ENCODE measurements at regions not wholly inside any gene's neighbourhood (a gene's known extent, or its start where the extent isn't known, plus 50 kb on each side); places are given as distances from the start of the nearest gene placed in this dataset.
"Not testable (repeated sequence)": the region's sequence is repeated elsewhere in the genome, so short reads cannot be mapped to it uniquely, and the experiment has no call there.

DNA sequence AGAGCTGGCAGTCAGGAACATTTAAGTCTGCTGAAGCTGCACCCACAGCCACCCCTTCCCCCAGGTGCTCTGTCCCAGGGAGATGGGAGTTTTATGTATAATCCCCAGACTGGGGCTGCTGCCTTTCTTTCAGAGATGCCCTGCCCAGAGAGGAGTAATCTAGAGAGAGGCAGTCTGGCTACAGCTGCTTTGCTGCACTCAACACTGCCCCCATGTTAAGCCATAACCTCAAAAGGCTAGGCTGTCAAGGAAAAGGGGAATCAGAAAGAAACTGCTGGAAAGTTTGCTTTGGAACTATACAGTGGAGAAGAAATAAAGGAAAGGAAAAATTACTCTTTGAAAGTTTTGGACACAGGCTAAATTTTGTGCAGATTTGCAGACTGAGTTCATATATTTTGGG, 127.2 kb downstream of the MACIR start:
- H3K27ac Mint-ChIP-seq: no peak overlapping the region
- DNase-seq: no peak
- Histone ChIP-seq H3K27me3 (replicated peaks in 1 of 2; ENCODE audit: control insufficient read depth in 2 of 2, extremely low read depth in 1 of 2, insufficient read depth in 2 of 2, low read length in 1 of 2) (no peaks in the 10 kb centered on the region), H3K4me1 (ENCODE audit: control insufficient read depth in 1 of 2, extremely low read depth in 1 of 2, insufficient read depth in 2 of 2, low read length in 2 of 2) (no peaks in the 10 kb centered on the region), H3K27ac (ENCODE audit: low read length) (no peak overlapping the region), H3K9me3 (no peaks in the 10 kb centered on the region), H3K36me3 (ENCODE audit: control insufficient read depth in 2 of 2, extremely low read depth in 1 of 2, insufficient read depth in 1 of 2, low read length in 1 of 2) (no peaks in the 10 kb centered on the region), H3K4me3 (ENCODE audit: control insufficient read depth in 1 of 2, extremely low read depth in 1 of 2, low read length in 1 of 2) (no peak overlapping the region)
- H3K4me1 Mint-ChIP-seq: no peaks in the 10 kb centered on the region
- peaks cover 6 to 13% (median 9%) of the 10 kb centered on the region in 3 donors for H3K9me3 Mint-ChIP-seq
- CTCF ChIA-PET: no interaction called here
- peaks cover 8 to 24% of the 10 kb centered on the region in 2 donors for H3K27me3 Mint-ChIP-seq
- ATAC-seq (replicated peaks in 1 of 4): no peak
- POLR2A ChIA-PET: no interaction called here
- no peaks in the 10 kb centered on the region for H3K36me3 Mint-ChIP-seq
- H3K4me3 Mint-ChIP-seq: no peak overlapping the region

DNA sequence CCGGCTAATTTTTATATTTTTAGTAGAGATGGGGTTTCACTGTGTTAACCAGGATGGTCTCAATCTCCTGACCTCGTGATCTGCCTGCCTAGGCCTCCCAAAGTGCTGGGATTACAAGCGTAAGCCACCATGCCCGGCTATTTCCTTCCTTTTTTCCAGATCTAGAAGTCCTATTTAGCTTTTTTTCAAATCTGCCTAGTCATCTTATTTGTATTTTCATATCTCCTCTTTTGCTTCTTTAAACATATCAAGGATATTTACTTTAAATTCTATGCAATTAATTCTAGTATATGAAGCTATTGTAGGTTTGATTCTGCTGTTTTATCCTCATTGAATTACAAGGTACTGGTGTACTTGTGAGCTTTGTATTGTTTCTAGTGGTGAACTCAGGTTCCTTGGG, 119.1 kb downstream of the MACIR start:
- H3K27ac Mint-ChIP-seq; H3K27ac ChIP-seq (ENCODE audit: low read length); POLR2A ChIA-PET; H3K9me3 Mint-ChIP-seq; H3K4me3 Mint-ChIP-seq; H3K4me1 Mint-ChIP-seq; H3K4me3 ChIP-seq (ENCODE audit: control insufficient read depth in 1 of 2, extremely low read depth in 1 of 2, low read length in 1 of 2); ATAC-seq (replicated peaks in 1 of 4); H3K9me3 ChIP-seq; H3K36me3 Mint-ChIP-seq; H3K27me3 ChIP-seq (replicated peaks in 1 of 2; ENCODE audit: control insufficient read depth in 2 of 2, extremely low read depth in 1 of 2, insufficient read depth in 2 of 2, low read length in 1 of 2); H3K36me3 ChIP-seq (ENCODE audit: control insufficient read depth in 2 of 2, extremely low read depth in 1 of 2, insufficient read depth in 1 of 2, low read length in 1 of 2); CTCF ChIA-PET; DNase-seq; H3K4me1 ChIP-seq (ENCODE audit: control insufficient read depth in 1 of 2, extremely low read depth in 1 of 2, insufficient read depth in 2 of 2, low read length in 2 of 2): not testable (repeated sequence)
- peaks cover 7 to 15% of the 10 kb centered on the region in 2 donors for H3K27me3 Mint-ChIP-seq
- WGBS (ENCODE audit: insufficient coverage): 75% methylated on average over 3 of the region's 4 CpGs

DNA sequence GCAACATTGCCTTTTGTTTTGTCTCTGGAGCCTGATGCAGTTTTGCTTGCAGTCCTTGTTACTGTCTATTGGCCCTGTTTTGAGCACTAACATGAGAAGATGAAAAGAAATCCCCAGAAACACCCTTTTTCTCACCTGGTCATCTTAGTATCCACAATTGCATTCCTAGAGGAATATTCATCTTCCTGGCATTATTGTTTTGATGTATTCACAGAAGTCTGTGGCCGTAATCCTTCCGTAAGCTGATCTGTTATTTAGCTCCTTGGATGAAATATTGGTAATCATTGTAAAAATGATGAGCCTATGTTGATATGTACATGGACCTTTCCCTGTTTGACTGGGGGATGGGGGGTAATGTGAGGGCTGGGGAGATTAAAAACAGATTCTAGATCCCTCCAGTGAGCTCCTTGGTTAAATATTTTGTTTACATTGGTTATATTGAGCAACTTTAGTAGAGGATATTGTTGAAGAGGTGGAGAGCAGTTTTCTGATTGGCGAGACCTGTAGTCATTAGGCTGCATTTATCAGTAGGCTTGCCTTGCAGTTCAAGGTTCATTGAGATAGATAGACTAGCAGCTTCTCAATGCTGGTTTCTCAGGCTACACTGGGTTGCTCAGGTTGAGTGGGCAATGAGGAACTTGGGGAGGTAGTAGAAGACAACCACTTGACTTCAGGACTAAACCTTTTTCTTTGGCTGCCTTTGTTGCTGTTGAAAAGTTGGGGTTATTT, 117.5 kb downstream of the MACIR start:
- Histone ChIP-seq H3K27me3 (replicated peaks in 1 of 2; ENCODE audit: control insufficient read depth in 2 of 2, extremely low read depth in 1 of 2, insufficient read depth in 2 of 2, low read length in 1 of 2) (no peaks in the 10 kb centered on the region), H3K9me3 (no peaks in the 10 kb centered on the region), H3K27ac (ENCODE audit: low read length) (no peak overlapping the region), H3K4me1 (ENCODE audit: control insufficient read depth in 1 of 2, extremely low read depth in 1 of 2, insufficient read depth in 2 of 2, low read length in 2 of 2) (no peaks in the 10 kb centered on the region), H3K4me3 (ENCODE audit: control insufficient read depth in 1 of 2, extremely low read depth in 1 of 2, low read length in 1 of 2) (no peak overlapping the region), H3K36me3 (ENCODE audit: control insufficient read depth in 2 of 2, extremely low read depth in 1 of 2, insufficient read depth in 1 of 2, low read length in 1 of 2) (no peaks in the 10 kb centered on the region)
- ChIA-PET POLR2A (no interaction called here), CTCF (no interaction called here)
- no peak for DNase-seq
- ATAC-seq (replicated peaks in 1 of 4): no peak
- WGBS (ENCODE audit: insufficient coverage): 96% methylated on average over 3 of the region's 3 CpGs
- Mint-ChIP-seq H3K27ac (no peak overlapping the region), H3K4me3 (no peak overlapping the region), H3K4me1 (no peaks in the 10 kb centered on the region), H3K27me3 (peaks cover 6 to 14% of the 10 kb centered on the region in 2 donors), H3K36me3 (no peaks in the 10 kb centered on the region), H3K9me3 (no peaks in the 10 kb centered on the region)

DNA sequence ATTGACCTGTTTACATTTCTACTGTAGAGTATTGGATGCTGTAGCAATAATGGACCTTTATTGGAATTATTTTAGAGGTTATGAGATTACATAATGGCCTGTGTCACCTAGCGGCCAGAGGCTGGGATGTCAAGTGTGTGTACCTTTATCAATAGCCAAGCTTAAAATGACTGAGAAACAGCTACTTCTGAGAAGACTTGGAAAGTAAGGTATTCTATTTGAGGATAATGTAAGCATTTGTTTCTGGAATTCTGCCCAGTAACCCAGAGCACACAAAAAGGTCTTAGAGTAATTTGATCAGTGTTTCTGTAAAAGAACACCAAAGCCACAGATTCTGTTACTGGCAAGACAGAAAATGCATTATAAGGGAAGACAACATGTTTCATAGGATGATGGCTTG, 116.8 kb downstream of the MACIR start:
- H3K9me3 Mint-ChIP-seq: no peaks in the 10 kb centered on the region
- H3K36me3 Mint-ChIP-seq: no peaks in the 10 kb centered on the region
- Histone ChIP-seq H3K27me3 (replicated peaks in 1 of 2; ENCODE audit: control insufficient read depth in 2 of 2, extremely low read depth in 1 of 2, insufficient read depth in 2 of 2, low read length in 1 of 2) (no peaks in the 10 kb centered on the region), H3K4me3 (ENCODE audit: control insufficient read depth in 1 of 2, extremely low read depth in 1 of 2, low read length in 1 of 2) (no peak overlapping the region), H3K27ac (ENCODE audit: low read length) (no peak overlapping the region), H3K4me1 (ENCODE audit: control insufficient read depth in 1 of 2, extremely low read depth in 1 of 2, insufficient read depth in 2 of 2, low read length in 2 of 2) (no peaks in the 10 kb centered on the region), H3K9me3 (no peaks in the 10 kb centered on the region), H3K36me3 (ENCODE audit: control insufficient read depth in 2 of 2, extremely low read depth in 1 of 2, insufficient read depth in 1 of 2, low read length in 1 of 2) (no peaks in the 10 kb centered on the region)
- WGBS (ENCODE audit: insufficient coverage): 100% methylated on average over 1 of the region's 1 CpG
- ChIA-PET POLR2A (no interaction called here), CTCF (no interaction called here)
- peaks cover 6 to 14% of the 10 kb centered on the region in 2 donors for H3K27me3 Mint-ChIP-seq
- H3K27ac Mint-ChIP-seq: no peak overlapping the region
- DNase-seq (no peak), ATAC-seq (replicated peaks in 1 of 4) (no peak)
- no peaks in the 10 kb centered on the region for H3K4me1 Mint-ChIP-seq
- no peak overlapping the region for H3K4me3 Mint-ChIP-seq

DNA sequence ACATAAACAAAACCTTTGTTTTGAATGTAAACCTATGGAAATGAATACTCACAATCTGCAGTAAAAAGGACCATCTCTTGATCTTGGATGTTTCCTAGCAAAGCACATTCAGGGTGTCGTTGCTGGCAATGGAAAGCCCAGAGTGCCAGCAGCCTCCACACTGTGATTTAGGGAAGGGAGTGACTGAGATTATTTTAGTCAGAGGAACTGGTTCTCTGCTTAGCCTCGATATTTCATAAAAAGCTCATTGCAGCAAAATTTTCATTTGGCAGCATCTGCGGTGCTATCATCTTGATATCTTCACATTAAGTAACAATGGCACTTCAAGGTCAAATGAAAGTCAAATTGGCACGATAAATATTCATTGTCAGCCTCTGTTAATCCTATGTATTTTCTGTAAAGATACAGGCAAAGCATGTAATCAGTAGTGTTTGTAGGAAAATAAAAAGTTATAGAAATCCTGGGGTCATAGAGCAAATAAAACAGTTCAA, 116.0 kb downstream of the MACIR start:
- Mint-ChIP-seq H3K4me1 (no peaks in the 10 kb centered on the region), H3K27me3 (peaks cover 3 to 14% of the 10 kb centered on the region in 2 donors), H3K9me3 (no peaks in the 10 kb centered on the region), H3K4me3 (no peak overlapping the region), H3K27ac (no peak overlapping the region), H3K36me3 (no peaks in the 10 kb centered on the region)
- ATAC-seq (replicated peaks in 1 of 4) (no peak), DNase-seq (no peak)
- Histone ChIP-seq H3K27ac (ENCODE audit: low read length) (no peak overlapping the region), H3K27me3 (replicated peaks in 1 of 2; ENCODE audit: control insufficient read depth in 2 of 2, extremely low read depth in 1 of 2, insufficient read depth in 2 of 2, low read length in 1 of 2) (no peaks in the 10 kb centered on the region), H3K4me1 (ENCODE audit: control insufficient read depth in 1 of 2, extremely low read depth in 1 of 2, insufficient read depth in 2 of 2, low read length in 2 of 2) (no peaks in the 10 kb centered on the region), H3K36me3 (ENCODE audit: control insufficient read depth in 2 of 2, extremely low read depth in 1 of 2, insufficient read depth in 1 of 2, low read length in 1 of 2) (no peaks in the 10 kb centered on the region), H3K9me3 (no peaks in the 10 kb centered on the region), H3K4me3 (ENCODE audit: control insufficient read depth in 1 of 2, extremely low read depth in 1 of 2, low read length in 1 of 2) (no peak overlapping the region)
- POLR2A ChIA-PET: no interaction called here
- WGBS (ENCODE audit: insufficient coverage): 57% methylated on average over 1 of the region's 4 CpGs
- CTCF ChIA-PET: no interaction called here

DNA sequence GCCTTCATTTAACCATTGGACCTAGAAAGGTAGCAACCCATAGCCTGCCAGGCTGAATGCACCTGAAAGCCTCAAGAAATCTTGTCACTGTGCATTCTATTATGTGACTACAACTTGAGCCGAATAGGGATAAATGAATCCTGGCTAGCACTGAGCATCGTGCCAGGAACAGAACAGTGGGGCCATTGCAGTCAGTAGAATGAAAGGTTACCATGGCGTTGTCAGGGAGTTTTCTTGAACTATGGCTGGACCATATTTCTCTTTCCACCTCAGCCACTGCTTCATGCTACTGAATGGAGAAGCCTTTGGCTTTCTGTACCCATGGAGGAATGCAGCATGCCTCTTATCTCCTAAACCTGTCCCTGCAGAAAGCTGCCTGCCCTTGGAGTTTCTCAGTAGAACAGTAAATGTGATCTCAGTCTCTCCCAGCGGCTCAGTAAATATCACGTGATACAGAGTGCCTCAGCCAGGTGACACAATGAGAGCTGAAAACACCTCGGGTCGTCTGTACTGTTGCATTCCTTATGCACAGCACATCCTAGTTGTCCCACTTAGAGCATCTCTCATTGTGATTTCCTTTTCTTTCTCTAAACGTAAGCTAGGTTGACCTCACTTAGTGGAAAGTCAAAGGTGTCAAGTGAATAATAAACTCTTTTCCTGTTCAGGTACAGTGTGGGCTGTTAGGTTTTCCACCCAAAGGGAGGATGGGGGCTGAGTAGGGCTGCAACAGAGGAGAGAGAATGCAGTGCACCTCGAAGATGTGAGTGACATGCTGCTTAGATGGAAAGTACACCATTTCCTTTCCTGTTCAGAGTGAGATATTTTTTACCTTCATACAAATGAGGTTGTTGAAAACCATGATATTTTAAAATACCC, 115.3 kb downstream of the MACIR start:
- no peak overlapping the region for H3K4me3 ChIP-seq (ENCODE audit: control insufficient read depth in 1 of 2, extremely low read depth in 1 of 2, low read length in 1 of 2)
- Mint-ChIP-seq H3K4me3 (no peak overlapping the region), H3K27ac (no peak overlapping the region), H3K27me3 (peaks cover 3 to 17% of the 10 kb centered on the region in 2 donors), H3K36me3 (no peaks in the 10 kb centered on the region), H3K9me3 (peaks cover 0 to under 1% (median 0%) of the 10 kb centered on the region in 3 donors), H3K4me1 (no peaks in the 10 kb centered on the region)
- ATAC-seq (replicated peaks in 1 of 4) (no peak), DNase-seq (no peak)
- H3K9me3 ChIP-seq: no peaks in the 10 kb centered on the region
- H3K27me3 ChIP-seq (replicated peaks in 1 of 2; ENCODE audit: control insufficient read depth in 2 of 2, extremely low read depth in 1 of 2, insufficient read depth in 2 of 2, low read length in 1 of 2): no peaks in the 10 kb centered on the region
- POLR2A ChIA-PET: no interaction called here
- H3K36me3 ChIP-seq (ENCODE audit: control insufficient read depth in 2 of 2, extremely low read depth in 1 of 2, insufficient read depth in 1 of 2, low read length in 1 of 2): no peaks in the 10 kb centered on the region
- WGBS (ENCODE audit: insufficient coverage): 74% methylated on average over 7 of the region's 9 CpGs
- no peak overlapping the region for H3K27ac ChIP-seq (ENCODE audit: low read length)
- H3K4me1 ChIP-seq (ENCODE audit: control insufficient read depth in 1 of 2, extremely low read depth in 1 of 2, insufficient read depth in 2 of 2, low read length in 2 of 2): no peaks in the 10 kb centered on the region
- CTCF ChIA-PET: no interaction called here

Measured in T-cell (primary cell).